GM18868 (cell line): ENCODE measurements at regions not wholly inside any gene's neighbourhood (a gene's known extent, or its start where the extent isn't known, plus 50 kb on each side); places are given as distances from the start of the nearest gene placed in this dataset.
"Not testable (repeated sequence)": the region's sequence is repeated elsewhere in the genome, so short reads cannot be mapped to it uniquely, and the experiment has no call there.

Experiments
- ATAC-seq: cut with Tn5 transposase; IDR thresholded peaks from one replicate; pipeline ENCODE4 v1.9.1; 2021; ENCODE audit warnings: mild to moderate bottlenecking, moderate library complexity; ENCODE audit not compliant: unreplicated experiment

GRCh38 chr4:111020961-111021360, 398.1 kb upstream of the PITX2 start:
- no peak for ATAC-seq

GRCh38 chr4:111022758-111023157, 399.9 kb upstream of the PITX2 start:
- no peak for ATAC-seq

GRCh38 chr4:111027526-111027925, 404.6 kb upstream of the PITX2 start:
- no peak for ATAC-seq

- no peak for ATAC-seq
Observed at GRCh38 chr4:111028795-111029194, 405.9 kb upstream of the PITX2 start.

GRCh38 chr4:111031001-111031579, 408.2 kb upstream of the PITX2 start:
- ATAC-seq = no peak

- ATAC-seq = no peak
Observed at GRCh38 chr4:111031596-111031995, 408.7 kb upstream of the PITX2 start.

- ATAC-seq = no peak
Observed at GRCh38 chr4:111037591-111038360, 414.9 kb upstream of the PITX2 start.

- ATAC-seq = no peak
Observed at GRCh38 chr4:111040904-111041303, 418.0 kb upstream of the PITX2 start.

- no peak for ATAC-seq
Observed at GRCh38 chr4:111043286-111043685, 420.4 kb upstream of the PITX2 start.

- no peak for ATAC-seq
Observed at GRCh38 chr4:111045992-111046391, 423.1 kb upstream of the PITX2 start.

GRCh38 chr4:111046811-111047210, 423.9 kb upstream of the PITX2 start:
- ATAC-seq = no peak

- ATAC-seq = no peak
Observed at GRCh38 chr4:111048316-111048715, 425.4 kb upstream of the PITX2 start.

- peak; percentile 90 for ATAC-seq
Observed at GRCh38 chr4:111064342-111064993, 441.6 kb upstream of the PITX2 start.

- no peak for ATAC-seq
Observed at GRCh38 chr4:111066001-111066400, 443.1 kb upstream of the PITX2 start.

GRCh38 chr4:111066447-111066846, 443.6 kb upstream of the PITX2 start:
- ATAC-seq = no peak

- ATAC-seq = no peak
Observed at GRCh38 chr4:111066887-111067286, 444.0 kb upstream of the PITX2 start.

- no peak for ATAC-seq
Observed at GRCh38 chr4:111068883-111069282, 446.0 kb upstream of the PITX2 start.

GRCh38 chr4:111070390-111070789, 447.5 kb upstream of the PITX2 start:
- ATAC-seq = no peak

GRCh38 chr4:111074523-111075114, 451.7 kb upstream of the PITX2 start:
- ATAC-seq = no peak

GRCh38 chr4:111076299-111076698, 453.4 kb upstream of the PITX2 start:
- not testable (repeated sequence) for ATAC-seq

GRCh38 chr4:111108153-111108552, 485.3 kb upstream of the PITX2 start:
- peak; percentile 55 for ATAC-seq

- ATAC-seq = no peak
Observed at GRCh38 chr4:111113591-111113990, 490.7 kb upstream of the PITX2 start.
